HEK293 (cell line): ENCODE measurements at regions not wholly inside any gene's neighbourhood (a gene's known extent, or its start where the extent isn't known, plus 50 kb on each side); places are given as distances from the start of the nearest gene placed in this dataset.

Experiments
- CTCF ChIA-PET: fragments of 350-600 bp; formaldehyde crosslinking; extraction: SDS; loops from one replicate; lab custom pipeline; 2021; ENCODE audit warnings: antibody characterized with exemption; lab: Yijun Ruan, JAX
- POLR2A ChIA-PET: fragments of 300-600 bp; formaldehyde crosslinking; extraction: SDS; loops from one replicate; lab custom pipeline; 2020; ENCODE audit warnings: antibody characterized with exemption, inconsistent platforms; lab: Yijun Ruan, JAX
- H3K27ac ChIP-seq: fragments of 200-500 bp; sonication (Bioruptor generic); 2 replicates; pipeline ENCODE4 v1.5.1; 2014; ENCODE audit warnings: low read depth, low read length, control low read depth, inconsistent platforms; ENCODE audit errors: extremely low read depth
- H3K36me3 ChIP-seq, 2 experiments: fragments of 200-500 bp in 1 of 2; sonication (Bioruptor generic) in 1 of 2; 1 replicate in 1 of 2; 2 replicates in 1 of 2; pipeline ENCODE4 v1.5.1; 2014 to 2017; ENCODE audit warnings: inconsistent platforms in 2 of 2, low read length in 2 of 2; ENCODE audit not compliant: control insufficient read depth in 2 of 2, insufficient read depth in 1 of 2
- H3K4me1 ChIP-seq: fragments of 200-500 bp; sonication (Bioruptor generic); 2 replicates; pipeline ENCODE4 v1.5.1; 2014; ENCODE audit warnings: mild to moderate bottlenecking, low read length, inconsistent platforms; ENCODE audit not compliant: control insufficient read depth, insufficient read depth
- H3K4me3 ChIP-seq: 2 replicates; pipeline ENCODE4 v1.5.1; 2011; ENCODE audit warnings: low read depth, mild to moderate bottlenecking, control low read depth, low read length, moderate library complexity
- H3K9me3 ChIP-seq: fragments of 200-500 bp; sonication (Bioruptor generic); 2 replicates; pipeline ENCODE4 v1.5.1; 2014; ENCODE audit warnings: low read depth, low read length, inconsistent platforms; ENCODE audit not compliant: control insufficient read depth, insufficient read depth
- EGR2 ChIP-seq: fragments of 450-650 bp; formaldehyde crosslinking; IDR thresholded peaks from 2 replicates; pipeline ENCODE4 v1.5.1; 2016; ENCODE audit warnings: low read depth, missing biosample characterization, missing genetic modification characterization
- KLF10 ChIP-seq: fragments of 450-650 bp; IDR thresholded peaks from 2 replicates; pipeline ENCODE4 v1.5.1; 2018; ENCODE audit warnings: missing biosample characterization, mild to moderate bottlenecking, missing genetic modification characterization
- SP2 ChIP-seq: fragments of 450-650 bp; formaldehyde crosslinking; IDR thresholded peaks from 2 replicates; pipeline ENCODE4 v1.5.1; 2016; ENCODE audit warnings: missing biosample characterization, missing genetic modification characterization
- TCF7L2 ChIP-seq: IDR thresholded peaks from 2 replicates; pipeline ENCODE4 v1.6.1; 2011; ENCODE audit warnings: low read depth, mild to moderate bottlenecking, inconsistent platforms, low read length, moderate library complexity, borderline replicate concordance
- ZBTB17 ChIP-seq: fragments of 450-650 bp; formaldehyde crosslinking; IDR thresholded peaks from 2 replicates; pipeline ENCODE4 v1.5.1; 2016; ENCODE audit warnings: missing biosample characterization, missing genetic modification characterization
- ZNF184 ChIP-seq: fragments of 450-650 bp; IDR thresholded peaks from 2 replicates; pipeline ENCODE4 v1.5.1; 2018; ENCODE audit warnings: missing biosample characterization, mild to moderate bottlenecking, missing genetic modification characterization
- ZNF280C ChIP-seq: fragments of 450-650 bp; formaldehyde crosslinking; IDR thresholded peaks from 2 replicates; pipeline ENCODE4 v1.5.1; 2016; ENCODE audit warnings: missing biosample characterization, missing genetic modification characterization
- ZNF362 ChIP-seq: fragments of 450-650 bp; formaldehyde crosslinking; IDR thresholded peaks from 2 replicates; pipeline ENCODE4 v1.5.1; 2016; ENCODE audit warnings: missing biosample characterization, missing genetic modification characterization
- ZNF366 ChIP-seq: fragments of 450-650 bp; formaldehyde crosslinking; conservative IDR thresholded peaks from 2 replicates; pipeline ENCODE4 v1.5.1; 2016; ENCODE audit warnings: missing biosample characterization, missing genetic modification characterization
- ZNF423 ChIP-seq: fragments of 450-650 bp; formaldehyde crosslinking; IDR thresholded peaks from 2 replicates; pipeline ENCODE4 v1.5.1; 2016; ENCODE audit warnings: missing biosample characterization, missing genetic modification characterization
- ZNF488 ChIP-seq: fragments of 450-650 bp; formaldehyde crosslinking; IDR thresholded peaks from 2 replicates; pipeline ENCODE4 v1.5.1; 2016; ENCODE audit warnings: missing biosample characterization, missing genetic modification characterization
- ZNF544 ChIP-seq: fragments of 450-650 bp; formaldehyde crosslinking; IDR thresholded peaks from 2 replicates; pipeline ENCODE4 v1.5.0; 2017; ENCODE audit warnings: missing biosample characterization, missing genetic modification characterization
- ZNF555 ChIP-seq: fragments of 450-650 bp; formaldehyde crosslinking; conservative IDR thresholded peaks from 2 replicates; pipeline ENCODE4 v1.5.1; 2017; ENCODE audit warnings: missing biosample characterization, mild to moderate bottlenecking, missing genetic modification characterization, inconsistent platforms
- ZNF558 ChIP-seq: fragments of 450-650 bp; formaldehyde crosslinking; IDR thresholded peaks from 2 replicates; pipeline ENCODE4 v1.5.1; 2016; ENCODE audit warnings: missing biosample characterization, missing genetic modification characterization
- ZNF600 ChIP-seq: fragments of 450-650 bp; formaldehyde crosslinking; IDR thresholded peaks from 2 replicates; pipeline ENCODE4 v1.5.1; 2016; ENCODE audit warnings: missing biosample characterization, missing genetic modification characterization
- ZNF623 ChIP-seq: fragments of 450-650 bp; formaldehyde crosslinking; IDR thresholded peaks from 2 replicates; pipeline ENCODE4 v1.5.1; 2016; ENCODE audit warnings: missing biosample characterization, missing genetic modification characterization
- ZNF624 ChIP-seq: fragments of 450-650 bp; formaldehyde crosslinking; IDR thresholded peaks from 2 replicates; pipeline ENCODE4 v1.5.1; 2017; ENCODE audit warnings: missing biosample characterization, missing genetic modification characterization
- ZNF76 ChIP-seq: fragments of 450-650 bp; formaldehyde crosslinking; IDR thresholded peaks from 2 replicates; pipeline ENCODE4; 2016; ENCODE audit warnings: low read depth, missing biosample characterization, missing genetic modification characterization, borderline replicate concordance
- TF ChIP-seq, protein P1 (sequence below): fragments of 450-650 bp; formaldehyde crosslinking; IDR thresholded peaks from 2 replicates; pipeline ENCODE4 v1.5.1; 2016; ENCODE audit warnings: missing biosample characterization, missing genetic modification characterization
- TF ChIP-seq, protein P2 (sequence below): fragments of 450-650 bp; formaldehyde crosslinking; IDR thresholded peaks from 2 replicates; pipeline ENCODE4 v1.5.1; 2016; ENCODE audit warnings: missing biosample characterization, missing genetic modification characterization

GRCh38 chr11:27848423-27848822 is 148.2 kb upstream of the BDNF start:
- no peaks in the 10 kb centered on the region for H3K9me3 ChIP-seq
- H3K4me3 ChIP-seq = no peak overlapping the region
- H3K36me3 ChIP-seq = no peaks in the 10 kb centered on the region
- no peak overlapping the region for H3K27ac ChIP-seq
- CTCF ChIA-PET = no interaction called here
- TF ChIP-seq ZNF544 (tag by site-specific recombination) (no peak), KLF10 (tag by site-specific recombination) (no peak), ZNF555 (tag by site-specific recombination) (no peak), ZNF600 (no peak), ZNF184 (tag by site-specific recombination) (no peak), ZNF488 (no peak), ZBTB17 (no peak), ZNF280C (tag by site-specific recombination) (no peak), ZNF362 (tag by site-specific recombination) (no peak), ZNF623 (tag by site-specific recombination) (no peak), ZNF366 (tag by site-specific recombination) (no peak)
- TF ChIP-seq, protein P1, sequence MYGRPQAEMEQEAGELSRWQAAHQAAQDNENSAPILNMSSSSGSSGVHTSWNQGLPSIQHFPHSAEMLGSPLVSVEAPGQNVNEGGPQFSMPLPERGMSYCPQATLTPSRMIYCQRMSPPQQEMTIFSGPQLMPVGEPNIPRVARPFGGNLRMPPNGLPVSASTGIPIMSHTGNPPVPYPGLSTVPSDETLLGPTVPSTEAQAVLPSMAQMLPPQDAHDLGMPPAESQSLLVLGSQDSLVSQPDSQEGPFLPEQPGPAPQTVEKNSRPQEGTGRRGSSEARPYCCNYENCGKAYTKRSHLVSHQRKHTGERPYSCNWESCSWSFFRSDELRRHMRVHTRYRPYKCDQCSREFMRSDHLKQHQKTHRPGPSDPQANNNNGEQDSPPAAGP (tag by site-specific recombination) = no peak
- TF ChIP-seq, all 188 proteins: peak for 0
- H3K4me1 ChIP-seq = no peaks in the 10 kb centered on the region
- POLR2A ChIA-PET = no interaction called here

- H3K27ac ChIP-seq = no peak overlapping the region
- H3K4me3 ChIP-seq = no peak overlapping the region
- CTCF ChIA-PET = no interaction called here
Observed at GRCh38 chr11:27847496-27847895, 147.2 kb upstream of the BDNF start.

More at GRCh38 chr11:27847496-27847895, 147.2 kb upstream of the BDNF start:
- Histone ChIP-seq H3K9me3 (no peaks in the 10 kb centered on the region), H3K4me1 (no peaks in the 10 kb centered on the region), H3K36me3 (no peaks in the 10 kb centered on the region)
- POLR2A ChIA-PET = no interaction called here
- TF ChIP-seq ZNF624 = no peak
- TF ChIP-seq ZNF488 = no peak
- TF ChIP-seq, protein P2, sequence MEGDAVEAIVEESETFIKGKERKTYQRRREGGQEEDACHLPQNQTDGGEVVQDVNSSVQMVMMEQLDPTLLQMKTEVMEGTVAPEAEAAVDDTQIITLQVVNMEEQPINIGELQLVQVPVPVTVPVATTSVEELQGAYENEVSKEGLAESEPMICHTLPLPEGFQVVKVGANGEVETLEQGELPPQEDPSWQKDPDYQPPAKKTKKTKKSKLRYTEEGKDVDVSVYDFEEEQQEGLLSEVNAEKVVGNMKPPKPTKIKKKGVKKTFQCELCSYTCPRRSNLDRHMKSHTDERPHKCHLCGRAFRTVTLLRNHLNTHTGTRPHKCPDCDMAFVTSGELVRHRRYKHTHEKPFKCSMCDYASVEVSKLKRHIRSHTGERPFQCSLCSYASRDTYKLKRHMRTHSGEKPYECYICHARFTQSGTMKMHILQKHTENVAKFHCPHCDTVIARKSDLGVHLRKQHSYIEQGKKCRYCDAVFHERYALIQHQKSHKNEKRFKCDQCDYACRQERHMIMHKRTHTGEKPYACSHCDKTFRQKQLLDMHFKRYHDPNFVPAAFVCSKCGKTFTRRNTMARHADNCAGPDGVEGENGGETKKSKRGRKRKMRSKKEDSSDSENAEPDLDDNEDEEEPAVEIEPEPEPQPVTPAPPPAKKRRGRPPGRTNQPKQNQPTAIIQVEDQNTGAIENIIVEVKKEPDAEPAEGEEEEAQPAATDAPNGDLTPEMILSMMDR (tag by site-specific recombination) = no peak
- TF ChIP-seq EGR2 (tag by site-specific recombination) = no peak
- no peak for TF ChIP-seq ZNF76 (tag by site-specific recombination)
- no peak for TF ChIP-seq TCF7L2
- no peak for TF ChIP-seq SP2 (tag by site-specific recombination)
- TF ChIP-seq ZNF558 = no peak
- no peak for TF ChIP-seq ZNF423 (tag by site-specific recombination)
